HL-60 (cell line): ENCODE measurements at regions not wholly inside any gene's neighbourhood (a gene's known extent, or its start where the extent isn't known, plus 50 kb on each side); places are given as distances from the start of the nearest gene placed in this dataset.

ENCODE experiments used
- POLR2AphosphoS5 ChIP-seq: IDR thresholded peaks from 2 replicates; pipeline ENCODE4 v1.6.1; 2012; ENCODE audit warnings: low read depth
- REST ChIP-seq: IDR thresholded peaks from 2 replicates; pipeline ENCODE4 v1.6.1; 2012; ENCODE audit warnings: low read depth; ENCODE audit not compliant: insufficient replicate concordance
- TF ChIP-seq, protein P1 (sequence below): IDR thresholded peaks from one replicate; pipeline ENCODE4 v1.5.1; 2011; ENCODE audit warnings: low read length, control low read depth, inconsistent platforms; ENCODE audit not compliant: insufficient read depth

DNA sequence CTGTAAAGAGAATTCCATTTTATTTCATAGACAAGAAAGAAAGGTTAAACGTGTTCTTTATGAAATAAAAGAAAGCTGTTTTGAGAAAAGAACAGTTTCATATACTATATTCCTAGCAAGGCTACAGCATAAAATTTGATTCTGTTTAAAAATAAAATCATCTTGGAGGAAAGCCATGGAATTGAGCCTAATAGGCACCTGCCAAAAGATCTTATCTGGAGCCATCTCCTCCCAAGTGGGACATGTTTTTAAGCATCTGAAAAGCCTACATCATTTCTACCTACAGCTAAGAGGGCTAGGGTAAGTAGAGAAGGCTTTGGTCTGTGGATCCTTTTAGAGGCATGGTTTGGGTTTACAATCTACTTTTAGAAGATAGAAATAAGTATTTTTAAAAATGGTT, 89.3 kb downstream of the GAS1 start:
- TF ChIP-seq, protein P1, sequence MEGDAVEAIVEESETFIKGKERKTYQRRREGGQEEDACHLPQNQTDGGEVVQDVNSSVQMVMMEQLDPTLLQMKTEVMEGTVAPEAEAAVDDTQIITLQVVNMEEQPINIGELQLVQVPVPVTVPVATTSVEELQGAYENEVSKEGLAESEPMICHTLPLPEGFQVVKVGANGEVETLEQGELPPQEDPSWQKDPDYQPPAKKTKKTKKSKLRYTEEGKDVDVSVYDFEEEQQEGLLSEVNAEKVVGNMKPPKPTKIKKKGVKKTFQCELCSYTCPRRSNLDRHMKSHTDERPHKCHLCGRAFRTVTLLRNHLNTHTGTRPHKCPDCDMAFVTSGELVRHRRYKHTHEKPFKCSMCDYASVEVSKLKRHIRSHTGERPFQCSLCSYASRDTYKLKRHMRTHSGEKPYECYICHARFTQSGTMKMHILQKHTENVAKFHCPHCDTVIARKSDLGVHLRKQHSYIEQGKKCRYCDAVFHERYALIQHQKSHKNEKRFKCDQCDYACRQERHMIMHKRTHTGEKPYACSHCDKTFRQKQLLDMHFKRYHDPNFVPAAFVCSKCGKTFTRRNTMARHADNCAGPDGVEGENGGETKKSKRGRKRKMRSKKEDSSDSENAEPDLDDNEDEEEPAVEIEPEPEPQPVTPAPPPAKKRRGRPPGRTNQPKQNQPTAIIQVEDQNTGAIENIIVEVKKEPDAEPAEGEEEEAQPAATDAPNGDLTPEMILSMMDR: no peak
- no peak for TF ChIP-seq POLR2AphosphoS5
- TF ChIP-seq REST: no peak
